Keratinocyte (primary cell): ENCODE measurements at regions not wholly inside any gene's neighbourhood (a gene's known extent, or its start where the extent isn't known, plus 50 kb on each side); places are given as distances from the start of the nearest gene placed in this dataset.
"Not testable (repeated sequence)": the region's sequence is repeated elsewhere in the genome, so short reads cannot be mapped to it uniquely, and the experiment has no call there.

ENCODE experiments used
- CTCF ChIP-seq, 3 experiments: IDR thresholded peaks in 1 of 3; conservative IDR thresholded peaks in 1 of 3; optimal IDR thresholded peaks in 1 of 3; 2 replicates in 2 of 3; 3 replicates in 1 of 3; pipeline versions ENCODE3 to v1.5.1; 2011; ENCODE audit warnings: low read length in 3 of 3, mild to moderate bottlenecking in 3 of 3, moderate library complexity in 2 of 3, control low read depth in 1 of 3, inconsistent platforms in 1 of 3; ENCODE audit not compliant: insufficient read depth in 2 of 3; ENCODE audit errors: extremely low read depth in 1 of 3
- EZH2 ChIP-seq: IDR thresholded peaks from one replicate; pipeline ENCODE4 v1.6.1; 2012; ENCODE audit warnings: inconsistent platforms, mild to moderate bottlenecking, low read length, moderate library complexity

- not testable (repeated sequence) for TF ChIP-seq CTCF (optimal IDR thresholded peaks at IDR 0.05 in 1 of 3, IDR thresholded peaks at IDR 0.05 in 1 of 3, conservative IDR thresholded peaks at IDR 0.05 in 1 of 3; ENCODE audit: extremely low read depth in 1 of 3, insufficient read depth in 2 of 3, low read length in 3 of 3); EZH2
Measured at GRCh38 chr14:105633596-105633995, 107.2 kb downstream of the TMEM121 start.
